GM23338 (cell line): ENCODE measurements at regions not wholly inside any gene's neighbourhood (a gene's known extent, or its start where the extent isn't known, plus 50 kb on each side); places are given as distances from the start of the nearest gene placed in this dataset.

Source experiments
- ATAC-seq: fragments of 200-7000 bp; cut with Tn5 transposase; 3 replicates; pipeline ENCODE4 v1.9.1; 2020
- DNase-seq: peaks from one replicate; pipeline ENCODE4 v3.0.0-alpha.2; 2015; ENCODE audit warnings: low spot score
- H2AFZ ChIP-seq: fragments of 200-600 bp; sonication (generic); 2 replicates; pipeline ENCODE4 v1.8.0; 2016; ENCODE audit warnings: antibody characterized with exemption, mild to moderate bottlenecking, moderate library complexity
- H3F3A ChIP-seq: fragments of 200-600 bp; sonication (generic); replicated peaks from 2 replicates; pipeline ENCODE4 v1.8.0; 2017; ENCODE audit warnings: antibody characterized with exemption, mixed run types, low read depth
- H3K27ac ChIP-seq: fragments of 200-600 bp; sonication (generic); 2 replicates; pipeline ENCODE4 v1.6.1; 2016; ENCODE audit warnings: low read depth
- H3K27me3 ChIP-seq: fragments of 200-600 bp; sonication (generic); 2 replicates; pipeline ENCODE4 v1.8.0; 2016; ENCODE audit warnings: mild to moderate bottlenecking, mixed run types, moderate library complexity; ENCODE audit not compliant: insufficient read depth
- H3K36me3 ChIP-seq: fragments of 200-600 bp; sonication (generic); 2 replicates; pipeline ENCODE4 v1.8.0; 2016; ENCODE audit warnings: mild to moderate bottlenecking; ENCODE audit not compliant: insufficient read depth
- H3K4me1 ChIP-seq: fragments of 200-600 bp; sonication (generic); 2 replicates; pipeline ENCODE4 v1.8.0; 2016; ENCODE audit warnings: mild to moderate bottlenecking, moderate library complexity; ENCODE audit not compliant: insufficient read depth
- H3K4me2 ChIP-seq: fragments of 200-600 bp; sonication (generic); 2 replicates; pipeline ENCODE4 v1.7.1; 2017; ENCODE audit warnings: mixed run types
- H3K4me3 ChIP-seq: fragments of 200-600 bp; sonication (generic); 2 replicates; pipeline ENCODE4 v1.6.1; 2016; ENCODE audit warnings: mixed run types
- H3K79me2 ChIP-seq: fragments of 200-600 bp; sonication (generic); replicated peaks from 2 replicates; pipeline ENCODE4 v1.8.0; 2017; ENCODE audit warnings: mild to moderate bottlenecking; ENCODE audit not compliant: insufficient read depth
- H3K9me2 ChIP-seq: fragments of 200-600 bp; sonication (generic); 2 replicates; pipeline ENCODE4 v1.8.0; 2017; ENCODE audit not compliant: insufficient read depth
- H4K20me1 ChIP-seq: fragments of 200-600 bp; sonication (generic); replicated peaks from 2 replicates; pipeline ENCODE4 v1.8.0; 2017; ENCODE audit warnings: mild to moderate bottlenecking; ENCODE audit not compliant: insufficient read depth
- H3K27ac Mint-ChIP-seq: 2 replicates; pipeline ENCODE4 v1.8.0; 2020; ENCODE audit warnings: inconsistent platforms, mild to moderate bottlenecking, moderate library complexity, mixed read lengths
- H3K27me3 Mint-ChIP-seq: 3 replicates; pipeline ENCODE4 v1.8.0; 2022; ENCODE audit warnings: low read depth, mild to moderate bottlenecking, moderate library complexity, mixed read lengths, inconsistent platforms; ENCODE audit not compliant: insufficient read depth, poor library complexity
- H3K36me3 Mint-ChIP-seq: 3 replicates; pipeline ENCODE4 v1.8.0; 2021; ENCODE audit warnings: low read depth, mild to moderate bottlenecking, inconsistent platforms, moderate library complexity, mixed read lengths
- H3K4me1 Mint-ChIP-seq: 3 replicates; pipeline ENCODE4 v1.8.0; 2020; ENCODE audit warnings: mild to moderate bottlenecking, inconsistent platforms, mixed read lengths
- H3K4me3 Mint-ChIP-seq: 3 replicates; pipeline ENCODE4 v1.8.0; 2021; ENCODE audit warnings: moderate library complexity, mild to moderate bottlenecking, inconsistent platforms, mixed read lengths
- H3K9me3 Mint-ChIP-seq: 3 replicates; pipeline ENCODE4 v1.8.0; 2020; ENCODE audit warnings: moderate library complexity, mild to moderate bottlenecking, inconsistent platforms, mixed read lengths
- EZH2phosphoT487 ChIP-seq: fragments of 200-600 bp; sonication (generic); IDR thresholded peaks from one replicate; pipeline ENCODE4 v1.8.1; 2018; ENCODE audit warnings: antibody characterized with exemption; ENCODE audit not compliant: unreplicated experiment
- ZNF114 ChIP-seq: fragments of 250-450 bp; sonication (Bioruptor Pico); IDR thresholded peaks from 2 replicates; pipeline ENCODE4 v1.5.0; 2020; ENCODE audit warnings: mild to moderate bottlenecking, moderate library complexity
- TF ChIP-seq, protein P1 (sequence below): IDR thresholded peaks from 2 replicates; pipeline ENCODE4 v1.6.1; 2016; ENCODE audit warnings: antibody characterized with exemption
- TF ChIP-seq, protein P2 (sequence below): fragments of 250-450 bp; sonication (Bioruptor Pico); IDR thresholded peaks from 2 replicates; pipeline ENCODE4 v1.5.0; 2020; ENCODE audit warnings: mild to moderate bottlenecking, moderate library complexity
- TF ChIP-seq, protein P3 (sequence below), 2 experiments: fragments of 200-600 bp in 1 of 2; sonication (generic) in 1 of 2; conservative IDR thresholded peaks; 2 replicates each; pipeline versions ENCODE4 v1.5.1 to v1.6.1; 2016 to 2017; ENCODE audit warnings: antibody characterized with exemption in 2 of 2, low read depth in 2 of 2, mild to moderate bottlenecking in 2 of 2, moderate library complexity in 1 of 2

DNA sequence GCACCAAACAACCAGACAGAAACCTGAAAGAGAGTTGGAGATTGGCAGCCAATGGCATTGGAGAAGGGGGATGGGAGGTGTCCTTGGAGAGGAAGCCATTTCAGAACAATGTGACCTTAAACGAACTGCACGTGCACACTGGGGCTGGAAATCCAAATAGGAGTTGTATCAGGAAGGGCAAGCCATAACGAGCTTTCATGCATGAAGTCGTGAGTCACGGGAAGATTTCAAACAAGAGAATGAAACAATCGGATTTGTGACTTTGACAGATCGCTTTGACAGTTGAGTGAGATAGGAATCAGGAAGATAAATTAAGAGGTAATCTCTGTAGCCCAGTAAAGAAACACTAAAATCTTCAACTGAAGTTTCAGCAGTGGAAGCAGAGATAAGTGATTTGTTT, 445.8 kb upstream of the ZP4 start:
- H3K4me2 ChIP-seq: no peak overlapping the region
- H3K27me3 ChIP-seq: no peaks in the 10 kb centered on the region
- Mint-ChIP-seq H3K9me3 (peaks cover 6% of the 10 kb centered on the region; the same call in 2 of the 3 replicates), H3K4me1 (no peaks in the 10 kb centered on the region), H3K36me3 (0 out of 3 replicates have a peak, but pooled peaks cover 4% of the 10 kb centered on the region), H3K27me3 (peaks cover 2% of the 10 kb centered on the region), H3K4me3 (no peak overlapping the region), H3K27ac (no peak overlapping the region)
- no peaks in the 10 kb centered on the region for H3K4me1 ChIP-seq
- H3F3A ChIP-seq: no peaks in the 10 kb centered on the region
- H3K9me2 ChIP-seq: peaks cover 12% of the 10 kb centered on the region
- no peaks in the 10 kb centered on the region for H3K36me3 ChIP-seq
- H2AFZ ChIP-seq: no peak overlapping the region
- TF ChIP-seq EZH2phosphoT487 (no peak), ZNF114 (CRISPR knock-in tag) (no peak)
- TF ChIP-seq, protein P1, sequence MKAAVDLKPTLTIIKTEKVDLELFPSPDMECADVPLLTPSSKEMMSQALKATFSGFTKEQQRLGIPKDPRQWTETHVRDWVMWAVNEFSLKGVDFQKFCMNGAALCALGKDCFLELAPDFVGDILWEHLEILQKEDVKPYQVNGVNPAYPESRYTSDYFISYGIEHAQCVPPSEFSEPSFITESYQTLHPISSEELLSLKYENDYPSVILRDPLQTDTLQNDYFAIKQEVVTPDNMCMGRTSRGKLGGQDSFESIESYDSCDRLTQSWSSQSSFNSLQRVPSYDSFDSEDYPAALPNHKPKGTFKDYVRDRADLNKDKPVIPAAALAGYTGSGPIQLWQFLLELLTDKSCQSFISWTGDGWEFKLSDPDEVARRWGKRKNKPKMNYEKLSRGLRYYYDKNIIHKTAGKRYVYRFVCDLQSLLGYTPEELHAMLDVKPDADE: no peak
- TF ChIP-seq, protein P2, sequence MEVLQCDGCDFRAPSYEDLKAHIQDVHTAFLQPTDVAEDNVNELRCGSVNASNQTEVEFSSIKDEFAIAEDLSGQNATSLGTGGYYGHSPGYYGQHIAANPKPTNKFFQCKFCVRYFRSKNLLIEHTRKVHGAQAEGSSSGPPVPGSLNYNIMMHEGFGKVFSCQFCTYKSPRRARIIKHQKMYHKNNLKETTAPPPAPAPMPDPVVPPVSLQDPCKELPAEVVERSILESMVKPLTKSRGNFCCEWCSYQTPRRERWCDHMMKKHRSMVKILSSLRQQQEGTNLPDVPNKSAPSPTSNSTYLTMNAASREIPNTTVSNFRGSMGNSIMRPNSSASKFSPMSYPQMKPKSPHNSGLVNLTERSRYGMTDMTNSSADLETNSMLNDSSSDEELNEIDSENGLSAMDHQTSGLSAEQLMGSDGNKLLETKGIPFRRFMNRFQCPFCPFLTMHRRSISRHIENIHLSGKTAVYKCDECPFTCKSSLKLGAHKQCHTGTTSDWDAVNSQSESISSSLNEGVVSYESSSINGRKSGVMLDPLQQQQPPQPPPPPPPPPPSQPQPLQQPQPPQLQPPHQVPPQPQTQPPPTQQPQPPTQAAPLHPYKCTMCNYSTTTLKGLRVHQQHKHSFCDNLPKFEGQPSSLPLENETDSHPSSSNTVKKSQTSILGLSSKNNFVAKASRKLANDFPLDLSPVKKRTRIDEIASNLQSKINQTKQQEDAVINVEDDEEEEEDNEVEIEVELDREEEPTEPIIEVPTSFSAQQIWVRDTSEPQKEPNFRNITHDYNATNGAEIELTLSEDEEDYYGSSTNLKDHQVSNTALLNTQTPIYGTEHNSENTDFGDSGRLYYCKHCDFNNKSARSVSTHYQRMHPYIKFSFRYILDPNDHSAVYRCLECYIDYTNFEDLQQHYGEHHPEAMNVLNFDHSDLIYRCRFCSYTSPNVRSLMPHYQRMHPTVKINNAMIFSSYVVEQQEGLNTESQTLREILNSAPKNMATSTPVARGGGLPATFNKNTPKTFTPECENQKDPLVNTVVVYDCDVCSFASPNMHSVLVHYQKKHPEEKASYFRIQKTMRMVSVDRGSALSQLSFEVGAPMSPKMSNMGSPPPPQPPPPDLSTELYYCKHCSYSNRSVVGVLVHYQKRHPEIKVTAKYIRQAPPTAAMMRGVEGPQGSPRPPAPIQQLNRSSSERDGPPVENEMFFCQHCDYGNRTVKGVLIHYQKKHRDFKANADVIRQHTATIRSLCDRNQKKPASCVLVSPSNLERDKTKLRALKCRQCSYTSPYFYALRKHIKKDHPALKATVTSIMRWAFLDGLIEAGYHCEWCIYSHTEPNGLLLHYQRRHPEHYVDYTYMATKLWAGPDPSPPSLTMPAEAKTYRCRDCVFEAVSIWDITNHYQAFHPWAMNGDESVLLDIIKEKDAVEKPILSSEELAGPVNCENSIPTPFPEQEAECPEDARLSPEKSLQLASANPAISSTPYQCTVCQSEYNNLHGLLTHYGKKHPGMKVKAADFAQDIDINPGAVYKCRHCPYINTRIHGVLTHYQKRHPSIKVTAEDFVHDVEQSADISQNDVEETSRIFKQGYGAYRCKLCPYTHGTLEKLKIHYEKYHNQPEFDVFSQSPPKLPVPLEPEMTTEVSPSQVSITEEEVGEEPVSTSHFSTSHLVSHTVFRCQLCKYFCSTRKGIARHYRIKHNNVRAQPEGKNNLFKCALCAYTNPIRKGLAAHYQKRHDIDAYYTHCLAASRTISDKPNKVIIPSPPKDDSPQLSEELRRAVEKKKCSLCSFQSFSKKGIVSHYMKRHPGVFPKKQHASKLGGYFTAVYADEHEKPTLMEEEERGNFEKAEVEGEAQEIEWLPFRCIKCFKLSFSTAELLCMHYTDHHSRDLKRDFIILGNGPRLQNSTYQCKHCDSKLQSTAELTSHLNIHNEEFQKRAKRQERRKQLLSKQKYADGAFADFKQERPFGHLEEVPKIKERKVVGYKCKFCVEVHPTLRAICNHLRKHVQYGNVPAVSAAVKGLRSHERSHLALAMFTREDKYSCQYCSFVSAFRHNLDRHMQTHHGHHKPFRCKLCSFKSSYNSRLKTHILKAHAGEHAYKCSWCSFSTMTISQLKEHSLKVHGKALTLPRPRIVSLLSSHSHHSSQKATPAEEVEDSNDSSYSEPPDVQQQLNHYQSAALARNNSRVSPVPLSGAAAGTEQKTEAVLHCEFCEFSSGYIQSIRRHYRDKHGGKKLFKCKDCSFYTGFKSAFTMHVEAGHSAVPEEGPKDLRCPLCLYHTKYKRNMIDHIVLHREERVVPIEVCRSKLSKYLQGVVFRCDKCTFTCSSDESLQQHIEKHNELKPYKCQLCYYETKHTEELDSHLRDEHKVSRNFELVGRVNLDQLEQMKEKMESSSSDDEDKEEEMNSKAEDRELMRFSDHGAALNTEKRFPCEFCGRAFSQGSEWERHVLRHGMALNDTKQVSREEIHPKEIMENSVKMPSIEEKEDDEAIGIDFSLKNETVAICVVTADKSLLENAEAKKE (CRISPR knock-in tag): no peak
- TF ChIP-seq, protein P3, sequence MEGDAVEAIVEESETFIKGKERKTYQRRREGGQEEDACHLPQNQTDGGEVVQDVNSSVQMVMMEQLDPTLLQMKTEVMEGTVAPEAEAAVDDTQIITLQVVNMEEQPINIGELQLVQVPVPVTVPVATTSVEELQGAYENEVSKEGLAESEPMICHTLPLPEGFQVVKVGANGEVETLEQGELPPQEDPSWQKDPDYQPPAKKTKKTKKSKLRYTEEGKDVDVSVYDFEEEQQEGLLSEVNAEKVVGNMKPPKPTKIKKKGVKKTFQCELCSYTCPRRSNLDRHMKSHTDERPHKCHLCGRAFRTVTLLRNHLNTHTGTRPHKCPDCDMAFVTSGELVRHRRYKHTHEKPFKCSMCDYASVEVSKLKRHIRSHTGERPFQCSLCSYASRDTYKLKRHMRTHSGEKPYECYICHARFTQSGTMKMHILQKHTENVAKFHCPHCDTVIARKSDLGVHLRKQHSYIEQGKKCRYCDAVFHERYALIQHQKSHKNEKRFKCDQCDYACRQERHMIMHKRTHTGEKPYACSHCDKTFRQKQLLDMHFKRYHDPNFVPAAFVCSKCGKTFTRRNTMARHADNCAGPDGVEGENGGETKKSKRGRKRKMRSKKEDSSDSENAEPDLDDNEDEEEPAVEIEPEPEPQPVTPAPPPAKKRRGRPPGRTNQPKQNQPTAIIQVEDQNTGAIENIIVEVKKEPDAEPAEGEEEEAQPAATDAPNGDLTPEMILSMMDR (conservative IDR thresholded peaks at IDR 0.05; ENCODE audit: low read depth in 2 of 2): no peak
- DNase-seq: no peak
- H3K79me2 ChIP-seq: no peaks in the 10 kb centered on the region
- H4K20me1 ChIP-seq: no peaks in the 10 kb centered on the region
- H3K27ac ChIP-seq: no peak overlapping the region
- H3K4me3 ChIP-seq: no peak overlapping the region
- no peak for ATAC-seq
